Right lobe of liver (tissue), 6 donors: ENCODE measurements at regions not wholly inside any gene's neighbourhood (a gene's known extent, or its start where the extent isn't known, plus 50 kb on each side); places are given as distances from the start of the nearest gene placed in this dataset.

Experiments used
- ATAC-seq, 4 donors: fragments of 200-7000 bp; cut with Tn5 transposase; one replicate each; pipeline ENCODE4 v1.9.1; 2020; ENCODE audit warnings: mild to moderate bottlenecking in 4 of 4, moderate library complexity in 4 of 4
- DNase-seq, 3 donors: peaks; one replicate each; pipeline ENCODE4 v3.0.0-alpha.2; 2020
- H3K27ac ChIP-seq, 3 donors: fragments of 200-600 bp; one replicate each; pipeline ENCODE4 v1.8.0; 2022
- H3K27me3 ChIP-seq, 2 donors: fragments of 200-600 bp; one replicate each; pipeline ENCODE4 v1.8.0; 2022
- H3K36me3 ChIP-seq, 4 donors: fragments of 200-600 bp; sonication (generic) in 1 of 4; one replicate each; pipeline versions ENCODE4 v1.5.1 to v1.8.0; 2017 to 2022; ENCODE audit warnings: control low read depth in 1 of 4
- H3K4me1 ChIP-seq, 4 donors: fragments of 200-600 bp; sonication (generic) in 1 of 4; one replicate each; pipeline versions ENCODE4 v1.5.1 to v1.8.0; 2017 to 2022; ENCODE audit warnings: control low read depth in 1 of 4
- H3K4me3 ChIP-seq, 3 donors: fragments of 200-600 bp; one replicate each; pipeline ENCODE4 v1.8.0; 2022
- H3K9me3 ChIP-seq, 4 donors: fragments of 200-600 bp; sonication (generic) in 1 of 4; one replicate each; pipeline versions ENCODE4 v1.5.1 to v1.8.0; 2017 to 2022; ENCODE audit warnings: control low read depth in 1 of 4
- POLR2A ChIP-seq: fragments of 450-650 bp; IDR thresholded peaks from one replicate; pipeline ENCODE4 v1.6.1; 2017; ENCODE audit warnings: antibody characterized with exemption, mild to moderate bottlenecking
- WGBS: methylation state at CpG from one replicate; pipeline ENCODE4 v1.1.6; 2018; ENCODE audit warnings: low coverage, low lambda C conversion rate; ENCODE audit not compliant: insufficient coverage; ENCODE audit errors: missing lambda C conversion rate; 5-methylcytosine and 5-hydroxymethylcytosine counted together
- intact Hi-C, 2 donors: fragments of 100-400 bp; cut with DNase I; formaldehyde crosslinking; loops; one replicate each; pipeline versions ENCODE4 v1.11.2 to v1.14.1; 2022
- TF ChIP-seq, protein P1 (sequence below), 4 donors: fragments of 200-600 bp in 3 of 4; fragments of 450-650 bp in 1 of 4; IDR thresholded peaks; one replicate each; pipeline versions ENCODE4 v1.5.1 to v1.8.0; 2016 to 2022; ENCODE audit warnings: antibody characterized with exemption in 4 of 4, mild to moderate bottlenecking in 2 of 4
- donor health status: DM: no; HTN: yes; CAD: no.
- donor health status: DM: no; HTN: no; CAD: no.
- donor health status: DM: no; HTN: no; CAD: no.
- donor health status: DM: no; HTN: yes; CAD: no.
- donor health status: DM: no; HTN: yes; CAD: no.

GRCh38 chr11:11076879-11077278, 219.0 kb upstream of the ZBED5 start:
- no peaks in the 10 kb centered on the region for H3K4me1 ChIP-seq
- H3K36me3 ChIP-seq: no peaks in the 10 kb centered on the region
- ATAC-seq (no peak), DNase-seq (no peak)
- no peak overlapping the region for H3K4me3 ChIP-seq
- TF ChIP-seq, protein P1, sequence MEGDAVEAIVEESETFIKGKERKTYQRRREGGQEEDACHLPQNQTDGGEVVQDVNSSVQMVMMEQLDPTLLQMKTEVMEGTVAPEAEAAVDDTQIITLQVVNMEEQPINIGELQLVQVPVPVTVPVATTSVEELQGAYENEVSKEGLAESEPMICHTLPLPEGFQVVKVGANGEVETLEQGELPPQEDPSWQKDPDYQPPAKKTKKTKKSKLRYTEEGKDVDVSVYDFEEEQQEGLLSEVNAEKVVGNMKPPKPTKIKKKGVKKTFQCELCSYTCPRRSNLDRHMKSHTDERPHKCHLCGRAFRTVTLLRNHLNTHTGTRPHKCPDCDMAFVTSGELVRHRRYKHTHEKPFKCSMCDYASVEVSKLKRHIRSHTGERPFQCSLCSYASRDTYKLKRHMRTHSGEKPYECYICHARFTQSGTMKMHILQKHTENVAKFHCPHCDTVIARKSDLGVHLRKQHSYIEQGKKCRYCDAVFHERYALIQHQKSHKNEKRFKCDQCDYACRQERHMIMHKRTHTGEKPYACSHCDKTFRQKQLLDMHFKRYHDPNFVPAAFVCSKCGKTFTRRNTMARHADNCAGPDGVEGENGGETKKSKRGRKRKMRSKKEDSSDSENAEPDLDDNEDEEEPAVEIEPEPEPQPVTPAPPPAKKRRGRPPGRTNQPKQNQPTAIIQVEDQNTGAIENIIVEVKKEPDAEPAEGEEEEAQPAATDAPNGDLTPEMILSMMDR (IDR thresholded peaks at IDR 0.05): no peak
- no peak for TF ChIP-seq POLR2A
- no peak overlapping the region for H3K27ac ChIP-seq
- 59% methylated on average over 5 of the region's 6 CpGs for WGBS
- no peaks in the 10 kb centered on the region for H3K9me3 ChIP-seq
- H3K27me3 ChIP-seq: no peaks in the 10 kb centered on the region
- intact Hi-C loops: no loop called here

DNA sequence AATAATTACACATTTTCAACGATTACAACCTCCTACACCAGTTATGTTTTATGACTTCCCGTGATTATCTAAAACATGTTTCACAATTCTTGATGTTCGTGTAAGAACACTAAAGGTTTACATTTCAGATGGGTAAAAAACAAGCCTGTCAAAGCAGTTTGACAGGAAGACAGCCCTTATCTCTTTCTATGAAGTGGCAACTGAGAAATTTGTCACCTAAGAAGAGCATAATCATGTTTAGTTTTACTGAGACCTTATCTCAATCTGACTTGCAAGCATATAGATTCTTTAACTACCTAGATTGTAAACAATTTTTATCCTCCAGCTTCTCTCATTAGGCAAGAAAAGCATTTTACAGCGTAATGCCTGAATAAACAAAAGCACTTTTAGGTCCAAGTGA, 218.4 kb upstream of the ZBED5 start:
- Histone ChIP-seq H3K4me1 (no peaks in the 10 kb centered on the region), H3K9me3 (no peaks in the 10 kb centered on the region), H3K36me3 (no peaks in the 10 kb centered on the region), H3K27ac (no peak overlapping the region), H3K27me3 (no peaks in the 10 kb centered on the region), H3K4me3 (no peak overlapping the region)
- WGBS: 55% methylated on average over 4 of the region's 4 CpGs
- ATAC-seq (no peak), DNase-seq (no peak)
- intact Hi-C loops: no loop called here
- no peak for TF ChIP-seq POLR2A

DNA sequence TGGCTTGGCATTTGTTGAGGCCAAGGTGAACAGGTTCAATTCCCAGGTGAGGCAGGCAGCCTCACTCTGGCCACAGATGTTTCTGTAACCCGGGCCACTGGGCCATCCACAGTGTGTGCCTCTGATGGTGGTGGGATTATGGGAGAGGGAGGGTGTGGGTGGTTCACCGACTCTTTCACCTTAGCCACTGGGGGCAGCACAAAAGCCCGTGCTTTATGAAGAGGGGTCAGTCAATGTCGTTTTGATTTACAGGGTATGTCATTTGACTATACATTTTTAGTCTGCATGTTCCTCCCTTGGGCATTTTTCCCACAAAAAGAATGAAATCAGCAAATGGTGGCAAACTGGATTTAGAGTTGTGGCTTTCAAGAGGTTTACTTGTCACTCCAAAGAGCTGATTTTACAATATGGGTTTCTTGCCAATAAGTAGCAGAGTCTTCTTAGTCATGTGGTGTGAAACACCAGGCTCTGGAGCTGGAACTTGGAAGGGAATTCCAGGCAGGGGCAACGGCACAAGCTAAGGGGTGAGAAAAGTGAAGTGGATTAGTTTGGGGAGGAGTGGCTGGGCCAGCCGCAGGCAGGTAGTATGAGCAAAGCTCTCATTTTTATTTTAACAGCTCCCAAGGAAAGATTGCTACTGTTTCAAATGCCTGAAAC, 217.8 kb upstream of the ZBED5 start:
- intact Hi-C loops: no loop called here
- no peak for ATAC-seq

DNA sequence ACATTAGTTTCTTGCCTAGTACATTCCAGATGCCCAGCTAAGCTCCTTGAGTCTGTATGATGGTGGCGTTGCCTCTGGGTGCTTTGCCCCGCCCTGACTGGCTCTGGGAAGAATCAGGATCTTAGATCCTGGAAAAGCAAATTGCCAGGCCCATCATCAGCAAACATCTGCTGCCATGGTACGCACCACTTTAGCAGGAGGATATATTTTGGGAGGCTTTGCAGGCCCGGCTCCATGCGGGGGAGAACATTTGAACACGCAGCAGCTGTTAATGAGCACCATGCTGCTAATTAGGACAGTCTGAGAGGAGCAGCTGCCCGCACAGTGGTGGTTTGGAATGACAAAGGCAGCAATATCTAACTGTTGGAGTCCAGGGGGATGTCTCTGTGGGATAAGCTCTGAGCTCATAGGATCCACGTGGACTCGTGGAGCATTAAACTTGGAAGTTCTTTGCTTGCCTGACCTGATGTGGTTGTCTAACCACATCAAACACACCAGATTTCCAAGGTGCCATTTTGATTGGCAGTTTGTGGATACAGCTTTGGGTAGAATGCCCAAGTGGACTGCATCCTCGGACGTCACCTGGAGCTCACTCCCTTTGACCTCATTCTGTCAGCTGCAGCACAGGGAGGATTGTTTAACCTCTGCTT, 217.0 kb upstream of the ZBED5 start:
- H3K9me3 ChIP-seq: no peaks in the 10 kb centered on the region
- no peaks in the 10 kb centered on the region for H3K36me3 ChIP-seq
- no peaks in the 10 kb centered on the region for H3K27me3 ChIP-seq
- intact Hi-C loops: no loop called here
- no peak overlapping the region for H3K27ac ChIP-seq
- TF ChIP-seq, protein P1 (IDR thresholded peaks at IDR 0.05): no peak
- no peak for TF ChIP-seq POLR2A
- WGBS: 87% methylated on average over 3 of the region's 11 CpGs
- ATAC-seq (no peak), DNase-seq (no peak)
- H3K4me3 ChIP-seq: no peak overlapping the region
- H3K4me1 ChIP-seq: no peaks in the 10 kb centered on the region

More for the DNA sequence above, 217.8 kb upstream of the ZBED5 start:
- Histone ChIP-seq H3K36me3 (no peaks in the 10 kb centered on the region), H3K27me3 (no peaks in the 10 kb centered on the region), H3K4me3 (no peak overlapping the region), H3K27ac (no peak overlapping the region), H3K9me3 (no peaks in the 10 kb centered on the region), H3K4me1 (no peaks in the 10 kb centered on the region)
- DNase-seq: no peak
- TF ChIP-seq POLR2A: no peak
- TF ChIP-seq, protein P1 (IDR thresholded peaks at IDR 0.05): no peak
- WGBS: 50% methylated on average over 4 of the region's 6 CpGs

DNA sequence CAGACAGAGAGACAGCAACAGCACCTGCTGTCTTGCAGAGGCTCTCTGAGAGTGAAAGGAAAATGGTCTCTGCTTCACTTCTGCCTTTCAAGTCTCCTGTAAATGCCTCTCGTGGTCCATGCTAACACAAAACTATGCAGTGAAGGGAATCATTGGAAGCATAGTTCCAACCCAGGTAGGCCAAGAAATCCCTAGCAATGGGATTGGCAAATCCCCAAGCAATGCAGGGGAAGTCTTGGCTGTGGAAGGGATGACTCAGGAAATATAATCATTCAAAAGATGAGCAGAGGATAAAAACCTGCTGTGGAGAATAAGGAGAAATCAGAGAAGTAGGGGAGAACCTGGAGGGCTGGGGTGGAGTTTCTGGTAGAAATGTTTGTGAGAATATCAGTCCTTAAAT, 216.1 kb upstream of the ZBED5 start:
- H3K36me3 ChIP-seq: no peaks in the 10 kb centered on the region

More for the DNA sequence above, 216.1 kb upstream of the ZBED5 start:
- H3K4me3 ChIP-seq: no peak overlapping the region
- DNase-seq (no peak), ATAC-seq (no peak)
- H3K9me3 ChIP-seq: no peaks in the 10 kb centered on the region
- H3K27ac ChIP-seq: no peak overlapping the region
- intact Hi-C loops: no loop called here
- H3K27me3 ChIP-seq: no peaks in the 10 kb centered on the region
- WGBS: 67% methylated on average over 1 of the region's 1 CpG
- TF ChIP-seq, protein P1 (IDR thresholded peaks at IDR 0.05): no peak
- no peak for TF ChIP-seq POLR2A
- no peaks in the 10 kb centered on the region for H3K4me1 ChIP-seq
